Bone marrow (tissue), 2 donors: ENCODE measurements at regions not wholly inside any gene's neighbourhood (a gene's known extent, or its start where the extent isn't known, plus 50 kb on each side); places are given as distances from the start of the nearest gene placed in this dataset.
"Not testable (repeated sequence)": the region's sequence is repeated elsewhere in the genome, so short reads cannot be mapped to it uniquely, and the experiment has no call there.

ENCODE experiments used
- DNase-seq, 2 donors: peaks; one replicate each; lab custom pipeline; 2025; lab: John Stamatoyannopoulos, UW

DNA sequence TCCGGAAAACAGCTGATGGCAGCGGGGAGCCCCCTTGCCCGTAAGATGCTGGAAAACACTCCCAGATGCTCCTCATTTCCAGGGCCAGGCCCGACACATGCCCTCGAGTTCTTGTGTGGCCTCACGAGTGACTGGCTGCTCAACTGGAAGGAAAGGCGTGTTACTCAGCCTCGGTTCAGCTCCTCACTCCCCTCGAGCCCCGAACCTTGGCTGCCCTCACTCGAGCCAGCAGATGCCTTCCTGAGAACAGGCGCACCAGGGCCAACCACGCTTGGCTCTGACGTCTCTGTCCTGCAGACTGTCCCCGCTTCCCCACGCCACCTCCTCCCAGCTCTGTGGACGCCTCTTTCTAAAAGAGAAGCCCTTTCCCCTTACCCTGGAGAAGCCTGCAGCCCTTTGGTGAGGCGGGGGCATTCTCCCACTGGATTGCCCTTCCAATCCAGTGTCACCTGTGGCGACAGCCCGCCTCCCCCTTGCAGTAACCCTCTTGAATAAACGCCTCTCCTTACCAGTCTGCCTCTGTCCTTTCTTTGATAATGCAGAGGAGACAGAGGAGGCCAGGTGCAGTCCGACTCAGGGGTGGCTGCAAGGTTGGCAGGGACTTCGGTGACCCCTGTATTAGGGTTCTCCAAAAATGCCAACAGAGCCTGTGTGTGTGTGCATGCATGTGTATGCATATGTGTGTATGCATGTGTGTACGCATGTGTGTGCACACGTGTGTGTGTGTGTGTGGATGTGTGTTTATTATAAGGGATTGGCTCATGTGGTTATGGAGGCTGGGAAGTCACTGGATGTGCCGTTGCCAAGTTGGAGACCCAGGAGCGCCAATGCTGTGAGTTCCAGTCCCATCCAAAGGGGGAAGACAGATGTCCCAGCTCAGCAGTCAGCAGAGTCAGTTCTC, 166.3 kb downstream of the KIF26A start:
- DNase-seq = no peak

DNA sequence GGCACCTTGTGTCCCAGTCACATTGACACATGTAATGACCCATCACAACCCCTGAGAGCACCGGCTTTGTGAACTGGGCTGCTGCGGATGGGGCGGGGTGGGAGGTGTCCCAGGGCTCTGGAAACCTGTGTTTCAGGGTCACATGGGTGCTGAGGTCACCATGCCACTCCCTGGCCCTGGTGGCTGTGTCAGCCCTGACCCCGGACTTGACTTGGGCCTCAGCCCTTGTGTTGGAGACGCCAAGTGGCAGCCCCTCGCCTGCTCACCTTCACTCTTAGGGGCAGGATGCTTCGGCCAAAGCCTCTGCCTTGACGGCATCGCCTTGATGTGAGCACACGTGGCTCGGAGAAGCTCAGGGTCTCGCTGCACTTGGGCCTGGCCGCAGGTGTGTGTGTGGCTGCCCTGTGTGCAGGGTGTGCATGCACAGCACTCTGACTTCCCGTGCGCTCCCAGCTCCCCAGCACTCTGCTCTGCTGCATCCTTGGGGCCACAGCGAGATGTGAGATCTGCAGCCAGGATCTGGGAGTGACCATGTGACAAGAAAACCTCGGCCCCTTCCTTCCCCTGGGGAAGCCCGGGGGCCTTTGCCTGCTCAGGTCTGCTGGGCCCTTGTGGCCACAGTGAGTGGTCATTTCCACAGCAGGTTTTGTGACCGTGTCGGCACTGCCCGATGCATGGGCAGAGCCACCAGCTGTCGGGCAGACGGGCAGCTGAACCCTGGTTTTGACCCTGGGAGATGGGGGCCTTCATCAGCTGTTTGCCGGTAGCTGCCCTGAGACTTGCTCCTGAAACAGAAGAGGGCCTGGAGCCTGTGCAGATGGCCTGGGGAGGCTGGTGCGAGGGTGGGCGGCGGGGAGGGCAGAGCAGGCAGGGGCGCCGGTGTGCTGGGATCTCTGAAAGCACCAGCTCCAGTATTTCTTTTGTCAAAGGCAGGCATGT, 167.4 kb downstream of the KIF26A start:
- no peak for DNase-seq

DNA sequence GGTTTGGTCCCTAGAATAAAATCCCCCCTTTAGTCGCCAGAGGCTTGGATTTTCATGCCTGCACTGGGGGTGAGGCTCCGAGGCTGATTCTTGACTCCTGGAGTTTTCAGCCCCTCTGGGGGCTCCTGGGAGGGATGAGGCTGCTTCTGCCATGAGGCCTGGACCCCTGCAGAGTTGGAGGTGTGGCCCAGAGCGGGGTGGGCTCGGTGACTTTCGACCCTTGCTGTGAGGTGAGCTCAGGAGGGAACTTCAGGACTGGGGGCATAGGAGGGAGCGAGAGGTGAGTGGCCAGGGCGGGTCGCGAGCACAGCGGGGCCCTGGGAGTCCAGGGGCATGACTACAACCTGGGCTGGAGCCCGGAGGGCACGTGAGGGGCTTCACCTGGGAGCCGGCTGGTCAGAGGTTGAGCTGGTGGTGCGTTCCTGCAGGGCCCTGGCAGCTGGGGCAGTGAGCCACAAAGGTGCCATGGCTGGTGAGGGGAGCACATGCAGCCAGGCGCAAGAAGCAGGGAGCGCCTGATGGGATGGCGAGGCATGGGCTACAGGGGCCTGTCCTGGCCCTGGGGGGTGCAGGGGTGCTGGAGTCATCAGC, 168.2 kb downstream of the KIF26A start:
- no peak for DNase-seq

DNA sequence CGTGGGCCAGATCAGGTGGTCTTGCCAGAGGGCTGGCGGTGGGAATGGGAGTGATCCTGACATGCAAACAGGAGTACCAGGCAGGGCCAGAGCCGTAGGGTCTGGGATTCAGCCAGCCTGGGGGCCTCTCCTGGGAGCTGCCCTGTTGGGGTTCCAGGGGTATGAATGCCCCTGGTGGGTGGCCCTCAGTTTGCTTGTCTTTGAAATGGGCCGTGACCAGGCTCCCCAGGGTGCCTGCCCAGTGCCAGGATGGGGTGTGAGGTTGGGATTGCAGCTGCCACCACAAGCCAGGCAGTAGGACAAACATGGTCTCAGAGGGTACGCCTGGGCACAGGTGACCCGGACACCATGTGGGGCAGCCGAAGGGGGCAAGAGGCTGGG, 168.8 kb downstream of the KIF26A start:
- DNase-seq = no peak

DNA sequence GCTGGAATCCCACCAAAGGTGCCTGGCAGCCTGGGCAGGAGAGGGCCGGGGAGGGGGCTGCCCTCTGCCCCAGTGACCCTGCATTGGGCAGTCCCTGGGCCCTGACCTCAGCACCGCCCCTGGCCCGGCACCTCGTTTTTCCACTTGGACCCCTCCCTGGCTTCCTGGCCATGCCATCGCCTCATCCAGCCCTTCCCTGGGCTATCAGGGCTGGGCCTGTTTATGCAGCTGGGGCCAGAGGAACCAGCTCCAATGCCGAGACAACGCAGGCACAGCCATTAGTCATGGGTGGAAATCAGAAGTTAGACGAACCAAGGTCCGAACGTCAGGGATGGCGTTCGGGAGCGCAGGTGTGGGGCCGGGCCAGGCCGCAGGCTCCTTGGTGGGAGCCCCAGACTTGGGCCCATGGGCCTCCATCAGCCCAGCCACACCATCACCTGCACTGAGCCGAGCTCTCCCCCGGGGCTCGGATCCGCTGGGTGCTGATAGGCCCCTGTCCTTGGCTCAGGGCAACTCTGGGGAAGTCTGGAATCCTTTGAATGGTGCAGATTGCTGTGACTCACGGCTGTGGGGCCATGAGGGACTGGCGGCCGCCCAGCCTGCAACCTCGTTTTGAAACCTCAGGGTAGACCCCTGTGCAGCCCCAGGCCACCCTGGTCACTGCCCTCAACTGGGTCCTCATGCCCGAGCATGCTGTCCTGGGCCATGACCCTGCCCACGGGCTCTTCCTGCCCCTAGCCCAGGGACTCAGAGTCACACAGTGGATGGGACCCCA, 169.4 kb downstream of the KIF26A start:
- DNase-seq = no peak

DNA sequence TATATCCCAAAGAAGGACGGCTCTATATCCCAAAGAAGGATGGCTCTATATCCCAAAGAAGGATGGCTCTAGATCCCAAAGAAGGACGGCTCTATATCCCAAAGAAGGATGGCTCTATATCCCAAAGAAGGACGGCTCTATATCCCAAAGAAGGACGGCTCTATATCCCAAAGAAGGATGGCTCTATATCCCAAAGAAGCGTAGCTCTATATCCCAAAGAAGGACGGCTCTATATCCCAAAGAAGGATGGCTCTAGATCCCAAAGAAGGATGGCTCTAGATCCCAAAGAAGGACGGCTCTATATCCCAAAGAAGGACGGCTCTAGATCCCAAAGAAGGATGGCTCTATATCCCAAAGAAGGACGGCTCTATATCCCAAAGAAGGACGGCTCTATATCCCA, 170.1 kb downstream of the KIF26A start:
- DNase-seq = not testable (repeated sequence)

DNA sequence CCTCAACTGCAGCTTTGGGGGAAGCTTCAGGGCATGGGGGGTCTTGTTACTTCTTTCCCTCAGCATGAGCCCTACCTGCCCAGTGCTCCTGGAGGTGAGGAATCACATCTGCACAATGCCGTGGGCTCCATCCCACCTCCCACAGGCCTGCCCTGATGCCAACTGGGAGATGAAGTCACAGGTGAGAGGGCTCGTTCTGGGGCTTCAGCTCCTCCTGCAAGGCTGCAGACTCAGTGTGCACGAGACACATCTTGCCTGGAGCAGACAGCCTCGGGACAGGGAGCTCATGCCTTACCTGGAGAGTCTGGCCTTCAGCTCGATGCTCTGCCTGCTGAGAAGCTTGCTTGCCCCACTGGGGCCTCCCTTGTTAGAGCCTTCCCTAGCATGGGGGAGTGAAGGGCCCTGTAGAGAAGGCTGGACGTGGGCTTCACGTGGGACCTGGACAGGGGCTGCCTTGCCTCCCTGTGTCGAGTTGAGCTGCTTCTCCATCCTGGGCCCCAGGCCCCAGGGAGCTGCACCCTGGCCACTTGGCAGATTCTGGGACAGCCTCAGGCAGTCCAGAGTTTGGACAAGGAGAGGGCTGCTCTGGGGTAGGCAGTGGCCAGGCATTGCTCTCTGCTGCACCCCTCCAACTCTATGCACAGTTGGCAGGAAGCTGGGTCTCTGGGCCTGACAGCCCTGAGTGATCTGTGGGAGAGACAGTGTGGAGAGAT, 171.4 kb downstream of the KIF26A start:
- DNase-seq = no peak

DNA sequence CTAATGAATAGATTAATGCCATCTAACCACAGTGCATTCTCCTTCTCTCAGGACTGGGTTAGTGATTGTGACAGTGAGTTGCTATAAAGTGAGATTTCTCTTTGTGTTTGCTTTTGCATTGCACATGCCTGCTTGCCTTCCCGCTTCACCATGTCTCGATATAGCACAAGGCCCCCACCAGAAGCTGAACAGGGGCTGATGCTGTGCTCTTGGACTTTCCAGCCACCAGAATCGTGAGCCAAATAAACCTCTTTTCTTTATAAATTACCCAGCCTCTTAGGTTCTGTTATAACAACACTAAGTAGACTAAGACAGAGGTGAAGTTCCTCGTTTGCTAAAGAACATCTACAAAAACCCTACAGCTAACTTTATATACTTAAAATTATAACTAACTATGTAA, 173.0 kb downstream of the KIF26A start:
- DNase-seq = no peak

DNA sequence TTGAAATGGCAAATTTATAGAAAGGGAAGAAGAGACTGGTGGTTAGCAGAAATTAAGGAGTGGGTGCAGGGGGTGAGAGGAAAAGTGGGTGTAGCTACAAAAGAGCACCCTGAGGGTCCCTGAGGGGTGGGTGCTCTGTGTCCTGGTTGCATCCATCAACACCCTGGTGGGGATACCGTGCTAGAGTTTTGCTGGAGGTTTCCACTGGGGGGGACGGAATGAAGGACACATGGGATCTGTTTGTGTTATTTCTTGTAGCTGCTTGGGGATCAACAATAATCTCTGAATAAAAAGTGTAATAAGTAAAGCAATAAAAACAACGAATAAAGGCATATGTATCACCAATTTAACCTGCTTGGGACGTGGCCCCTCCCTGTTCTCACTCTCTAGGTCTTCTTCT, 175.3 kb downstream of the KIF26A start:
- DNase-seq = no peak

DNA sequence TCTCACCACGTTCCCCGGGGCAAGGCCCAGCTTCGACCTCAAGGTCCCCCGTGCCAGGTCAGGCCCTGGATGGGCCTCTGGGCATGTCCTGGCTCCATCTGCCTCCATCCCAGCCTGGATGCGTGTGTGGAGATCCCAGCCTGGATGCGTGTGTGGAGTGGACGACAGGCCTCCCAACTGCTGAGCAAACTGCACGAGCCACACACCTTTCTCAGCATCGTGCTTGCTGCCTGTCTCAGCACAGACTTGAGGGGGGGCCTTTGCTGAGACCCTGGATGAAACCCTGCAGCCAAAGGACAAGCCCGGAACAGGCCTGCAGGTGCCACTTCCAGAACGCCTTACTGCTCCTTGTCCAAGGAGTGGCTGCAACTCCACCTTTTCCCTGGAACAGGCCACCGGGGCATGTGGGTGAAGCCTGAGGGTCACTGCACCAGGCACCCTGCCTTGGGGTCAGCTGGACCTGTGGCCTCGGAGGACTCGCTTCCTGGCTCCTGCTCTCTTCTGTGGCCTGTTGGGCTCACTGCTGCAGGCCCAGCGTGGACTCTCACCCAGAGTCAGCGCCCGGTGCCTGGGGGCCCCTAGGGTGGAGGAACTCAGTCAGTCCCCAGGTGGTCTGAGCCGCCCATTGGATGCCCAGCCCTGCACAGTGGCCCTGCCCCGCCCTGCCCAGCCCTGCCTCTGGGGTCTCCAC, 176.0 kb downstream of the KIF26A start:
- no peak for DNase-seq

DNA sequence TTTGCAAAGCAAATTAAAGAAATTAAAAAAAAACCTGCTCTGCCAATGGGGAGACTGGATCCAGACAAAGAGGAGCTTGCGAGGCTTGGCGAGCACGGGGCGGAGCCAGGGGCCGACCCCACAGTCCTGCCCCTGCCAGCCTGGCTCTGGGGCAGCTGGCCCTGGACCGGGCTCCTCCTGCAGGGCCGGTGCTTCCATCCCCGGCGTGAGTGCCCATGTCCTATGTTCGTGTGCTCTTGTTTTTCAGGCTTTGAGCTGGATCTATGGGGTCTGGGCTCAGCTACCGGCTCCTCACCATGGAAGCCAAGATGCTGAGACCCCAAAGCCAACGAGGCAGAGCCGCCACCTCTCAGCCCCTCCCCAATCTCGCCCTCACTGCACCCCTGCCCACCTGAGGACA, 176.8 kb downstream of the KIF26A start:
- DNase-seq = no peak

DNA sequence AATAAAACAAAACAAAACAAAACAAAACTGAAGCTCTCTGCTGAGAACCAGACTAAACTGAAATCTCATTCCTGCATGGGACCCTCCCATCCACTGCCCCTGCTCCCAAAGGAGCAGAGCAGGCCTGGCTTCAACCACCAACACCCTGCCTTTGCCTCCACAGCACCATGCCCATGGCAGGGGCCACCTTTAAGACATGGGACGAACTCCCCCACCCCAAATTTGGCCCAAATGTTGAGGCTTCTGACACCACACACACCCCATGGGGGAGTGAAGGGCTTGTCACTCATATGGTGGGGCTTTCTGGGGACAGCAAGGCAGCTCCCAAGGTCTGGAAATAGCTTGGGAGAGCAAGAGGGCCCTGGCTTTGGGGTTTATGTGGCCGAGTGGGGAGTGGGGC, 177.2 kb downstream of the KIF26A start:
- DNase-seq = no peak

DNA sequence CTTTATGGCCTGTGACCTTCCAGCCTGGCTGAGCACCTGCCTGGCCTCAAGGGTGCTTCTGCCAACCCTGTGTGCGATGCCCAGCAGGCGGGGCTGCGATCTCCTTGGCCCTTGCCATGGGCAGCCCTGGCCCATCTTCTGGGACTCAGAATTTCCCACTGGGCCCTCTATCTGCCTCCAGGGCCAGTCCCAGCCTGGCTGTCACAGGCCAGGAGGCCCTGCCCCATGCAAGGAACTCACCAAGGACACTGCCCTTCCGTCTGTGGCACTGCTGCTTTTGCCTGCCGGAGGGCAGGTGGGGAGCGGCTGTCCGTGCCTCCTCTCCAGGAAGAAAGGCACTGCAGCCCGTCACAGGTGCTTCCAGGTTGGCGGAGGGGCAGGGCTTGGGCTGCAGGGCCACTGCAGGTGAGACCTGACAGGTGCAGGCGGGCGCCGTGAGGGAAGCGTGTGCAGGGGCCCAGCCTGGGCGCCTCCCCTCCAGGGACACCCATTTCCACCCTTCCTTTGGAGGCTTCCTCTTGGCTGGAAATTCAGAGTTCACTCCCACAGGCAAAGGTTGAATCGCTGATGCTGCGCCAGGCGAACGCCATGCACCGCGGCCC, 177.8 kb downstream of the KIF26A start:
- no peak for DNase-seq

DNA sequence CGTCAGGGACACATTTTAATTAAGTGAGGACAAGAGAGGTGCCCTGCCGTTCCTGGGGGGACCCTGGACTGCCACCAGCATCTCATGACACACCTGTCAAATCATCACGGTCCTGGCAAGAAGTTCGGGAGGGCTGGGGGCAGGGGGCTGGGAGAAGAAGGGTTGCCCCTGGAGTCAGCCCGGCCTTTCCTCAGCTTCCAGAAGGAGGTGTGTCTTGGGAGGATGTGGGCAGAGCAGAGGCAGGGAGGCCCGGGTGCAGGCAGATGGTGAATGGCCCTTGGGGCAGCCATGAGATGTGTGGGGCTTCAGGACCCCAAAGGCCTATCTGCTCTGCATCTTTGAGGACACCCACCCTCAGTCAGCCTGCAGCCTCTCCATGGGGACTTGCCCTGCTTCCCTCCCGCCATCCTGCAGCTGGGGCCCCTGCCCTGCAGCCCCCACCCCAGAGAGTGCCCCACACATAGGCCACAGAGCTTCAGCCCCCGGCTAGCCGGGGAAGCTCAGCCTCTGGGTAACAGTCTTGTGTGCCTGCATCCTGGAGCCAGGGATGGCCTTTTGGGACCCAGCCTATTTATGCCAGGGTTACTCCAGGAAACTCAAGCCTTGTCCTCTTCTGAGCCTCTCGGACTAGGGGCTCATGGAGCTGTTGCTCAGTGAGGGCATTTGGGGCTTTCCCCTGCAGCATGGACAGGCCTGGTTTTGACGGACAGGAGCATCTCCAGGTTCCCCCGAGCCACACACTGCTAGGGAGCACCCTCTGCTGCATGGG, 178.5 kb downstream of the KIF26A start:
- no peak for DNase-seq

DNA sequence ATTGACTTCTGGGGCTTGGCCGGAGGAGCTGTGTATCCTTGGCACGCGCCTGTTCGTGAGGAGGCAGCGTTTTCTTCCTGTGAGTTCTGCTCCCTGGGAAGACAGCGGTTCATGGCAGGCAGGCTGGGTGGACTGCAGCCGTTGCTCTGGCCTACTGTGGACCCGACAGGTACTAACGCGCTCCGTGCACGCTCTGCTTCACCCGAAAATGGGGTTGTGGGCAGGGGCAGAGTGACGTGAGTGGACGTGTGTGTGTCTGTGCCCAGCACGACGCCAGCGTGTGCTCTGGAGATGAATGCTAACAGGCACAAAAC, 179.1 kb downstream of the KIF26A start:
- DNase-seq = no peak

DNA sequence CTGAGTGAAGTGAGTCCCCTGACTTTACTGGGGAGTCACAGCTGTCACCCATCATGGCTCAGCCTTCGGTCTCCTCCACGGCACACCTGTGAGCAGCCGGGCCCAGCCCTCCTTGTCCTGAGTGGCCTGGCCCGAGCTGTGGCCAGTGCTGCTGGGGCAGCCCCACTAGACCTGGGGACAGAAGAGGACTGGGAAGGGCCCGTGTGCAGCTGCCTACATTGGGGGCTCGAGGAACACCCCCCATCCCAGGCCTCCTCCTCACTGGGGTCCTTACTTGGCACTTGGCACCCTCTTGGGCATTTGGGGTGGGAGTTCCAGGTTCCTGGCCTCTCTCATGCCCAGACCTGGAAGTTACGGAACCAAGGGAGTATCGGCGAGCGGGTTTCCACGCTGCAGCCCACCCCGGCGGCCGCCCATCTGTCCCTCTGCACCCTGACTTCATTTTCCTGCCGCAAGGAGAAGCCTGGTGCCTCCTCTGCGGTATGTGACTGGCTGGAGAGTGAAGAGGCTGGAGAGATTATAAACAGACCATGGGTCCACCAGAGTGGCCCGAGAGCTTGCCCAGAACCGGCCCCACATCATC, 179.7 kb downstream of the KIF26A start:
- no peak for DNase-seq

DNA sequence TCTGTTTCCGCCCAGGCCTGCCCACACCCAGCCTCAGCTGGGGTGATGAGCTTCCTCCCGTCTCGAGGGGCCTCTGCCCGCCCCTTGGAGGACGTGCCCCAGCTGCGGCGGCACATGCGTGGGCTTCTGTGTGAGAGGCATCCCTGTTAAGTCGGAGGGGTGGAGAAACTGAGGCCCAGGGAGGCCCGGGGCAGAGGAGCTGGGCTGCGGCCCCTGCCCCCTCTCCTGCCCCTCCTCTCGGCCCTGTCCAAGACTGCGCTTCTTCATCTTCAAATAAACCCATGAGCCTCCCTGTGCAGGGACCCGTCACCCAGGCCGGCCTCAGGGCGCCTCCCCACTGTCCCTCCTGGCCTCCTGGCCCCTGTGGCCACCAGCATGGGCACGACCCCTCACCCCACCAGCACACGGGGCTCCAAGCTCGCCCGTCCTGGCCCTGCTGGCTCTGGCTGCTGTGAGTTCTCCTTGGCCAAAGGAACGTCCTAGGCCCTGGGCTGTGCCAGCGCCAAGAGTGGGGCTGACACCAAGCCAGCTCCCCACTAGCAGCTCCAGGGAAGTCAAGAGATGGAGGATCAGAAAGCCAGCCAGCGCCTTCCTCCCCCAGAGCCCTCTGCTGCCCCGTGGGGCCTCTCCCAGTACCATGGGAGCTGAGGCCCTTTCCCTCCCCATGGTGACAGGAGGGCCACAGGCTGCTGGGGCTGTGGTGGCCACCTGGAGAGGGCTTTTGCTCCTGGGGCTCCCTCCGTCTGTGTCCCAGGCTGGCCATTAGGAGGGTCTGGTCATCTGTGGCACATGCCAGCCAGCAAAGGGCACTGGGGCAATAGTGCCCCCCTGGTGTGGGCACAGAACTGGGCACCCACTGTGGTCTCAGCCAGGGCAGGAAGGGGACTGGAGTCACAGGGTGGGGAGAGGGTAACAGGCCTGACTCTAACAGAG, 180.4 kb downstream of the KIF26A start:
- no peak for DNase-seq
